GM18858 (cell line): ENCODE measurements at regions not wholly inside any gene's neighbourhood (a gene's known extent, or its start where the extent isn't known, plus 50 kb on each side); places are given as distances from the start of the nearest gene placed in this dataset.
"Not testable (repeated sequence)": the region's sequence is repeated elsewhere in the genome, so short reads cannot be mapped to it uniquely, and the experiment has no call there.

ENCODE experiments used
- ATAC-seq: cut with Tn5 transposase; IDR thresholded peaks from one replicate; pipeline ENCODE4 v1.9.1; 2021; ENCODE audit not compliant: unreplicated experiment

DNA sequence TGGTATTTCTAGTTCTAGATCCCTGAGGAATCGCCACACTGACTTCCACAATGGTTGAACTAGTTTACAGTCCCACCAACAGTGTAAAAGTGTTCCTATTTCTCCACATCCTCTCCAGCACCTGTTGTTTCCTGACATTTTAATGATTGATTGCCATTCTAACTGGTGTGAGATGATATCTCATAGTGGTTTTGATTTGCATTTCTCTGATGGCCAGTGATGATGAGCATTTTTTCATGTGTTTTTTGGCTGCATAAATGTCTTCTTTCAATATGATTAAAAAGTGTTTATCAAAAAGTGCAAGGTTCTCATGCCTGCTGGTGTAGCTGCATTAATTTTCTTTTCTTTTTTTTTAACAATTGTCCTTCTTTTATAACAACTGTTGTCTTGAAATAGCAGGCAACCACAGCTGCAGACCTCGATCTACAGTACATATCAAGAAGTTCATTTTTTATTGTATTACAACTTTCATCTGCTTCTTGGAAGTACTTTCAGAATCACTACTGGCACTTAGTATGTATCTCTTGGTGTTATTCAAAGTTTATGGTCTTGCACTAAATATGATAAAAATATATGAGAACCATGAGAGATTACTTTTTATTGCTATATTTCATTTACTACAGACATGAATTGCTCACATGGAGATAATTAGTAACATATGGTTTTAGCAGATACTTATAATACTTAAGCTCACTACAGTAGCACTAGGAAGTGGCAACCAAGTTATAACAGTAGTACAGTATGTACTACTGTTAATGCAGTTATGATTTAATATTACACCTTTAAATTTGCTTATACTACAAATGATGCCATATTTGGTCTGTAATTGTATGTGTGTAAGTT is 358.0 kb downstream of the ETV1 start:
- ATAC-seq = not testable (repeated sequence)

DNA sequence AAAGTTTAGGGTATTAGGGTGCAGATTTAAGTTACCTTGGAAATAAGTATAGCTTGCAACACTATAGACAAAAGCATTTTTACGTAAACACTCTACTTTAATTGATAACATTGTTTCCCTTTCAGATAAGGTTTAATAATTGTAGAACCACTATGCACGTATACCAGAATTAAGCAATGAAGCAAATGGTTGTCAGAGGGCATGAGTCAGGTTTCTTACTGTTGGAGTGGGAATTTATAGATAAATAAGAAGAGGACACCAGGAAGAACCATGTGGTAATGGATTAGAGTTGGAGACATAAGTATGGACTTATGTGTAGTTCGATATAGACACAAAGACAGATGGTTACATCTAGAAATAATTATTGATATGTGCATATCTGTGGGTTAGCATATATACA is 355.6 kb downstream of the ETV1 start:
- ATAC-seq = no peak

DNA sequence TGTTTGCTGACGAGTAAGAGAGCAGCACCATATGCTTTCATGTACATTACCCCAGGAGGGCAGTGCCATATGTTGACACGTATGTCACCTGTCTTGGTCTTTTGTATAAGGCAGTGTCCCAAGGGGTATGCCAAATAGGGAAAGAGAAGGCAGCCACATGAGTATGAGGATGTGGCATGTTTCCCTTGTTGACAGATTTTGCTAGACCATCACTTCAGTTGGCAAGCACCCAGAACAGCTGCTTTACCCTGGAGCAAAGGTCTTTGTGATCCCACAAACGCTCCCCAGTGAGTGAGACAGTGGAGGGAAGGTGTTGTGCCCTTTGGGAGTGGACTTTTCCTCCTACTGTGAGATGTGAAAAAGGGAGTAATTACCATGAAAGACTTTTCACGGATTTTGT is 350.1 kb downstream of the ETV1 start:
- no peak for ATAC-seq

DNA sequence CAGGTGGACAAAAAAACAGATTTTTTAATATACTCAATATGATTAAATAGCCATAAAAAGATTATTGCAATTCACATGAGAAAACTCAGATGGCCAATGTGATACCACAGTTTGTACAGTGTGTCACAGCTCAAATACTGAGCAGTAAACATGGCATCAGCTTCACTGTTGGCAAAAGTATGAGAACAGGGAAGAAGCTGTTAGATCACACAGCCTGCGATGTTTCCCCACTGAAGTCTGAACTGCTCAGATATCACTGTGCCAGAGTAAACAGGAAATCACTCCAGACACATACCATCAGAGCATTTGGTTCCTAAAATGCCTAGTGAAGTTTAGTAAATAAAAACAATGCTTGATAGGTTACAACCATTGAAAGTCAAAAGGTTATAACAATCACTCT is 347.8 kb downstream of the ETV1 start:
- no peak for ATAC-seq

DNA sequence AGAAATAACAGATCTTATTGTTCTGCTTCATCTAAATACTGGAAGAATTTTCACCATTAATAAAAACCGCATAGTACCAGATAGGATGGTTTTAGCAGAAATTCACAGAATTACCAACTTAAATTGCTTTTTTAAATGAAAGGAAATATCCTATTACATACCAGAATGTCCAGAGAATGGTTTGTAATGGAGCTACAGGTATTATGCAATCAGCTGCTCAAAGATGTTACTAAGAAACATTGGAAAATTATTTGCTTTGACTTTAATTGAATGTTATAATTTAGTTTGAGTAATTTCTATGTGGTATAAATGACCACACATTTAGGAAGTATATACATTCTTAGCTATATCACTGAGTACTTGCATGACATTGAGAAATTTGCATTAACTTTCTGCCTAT is 338.3 kb downstream of the ETV1 start:
- ATAC-seq = no peak

DNA sequence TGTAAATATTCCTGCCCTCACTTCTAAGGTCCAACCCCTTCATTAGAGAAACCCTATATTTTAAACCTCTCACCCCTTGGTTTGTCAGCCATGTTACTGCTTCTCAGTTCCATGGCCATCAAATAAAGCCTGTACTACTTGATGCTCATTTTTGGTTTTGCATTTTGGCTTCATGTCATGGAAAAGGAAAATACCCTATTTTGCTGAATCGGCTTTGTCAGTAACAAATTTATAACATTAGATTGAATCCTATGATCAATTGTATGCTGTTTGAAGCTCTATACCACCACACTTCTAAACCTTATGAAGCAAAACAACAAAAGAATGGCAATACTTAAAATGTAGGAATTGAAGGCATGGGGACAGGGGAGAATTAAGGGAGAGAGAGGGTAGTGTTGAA is 333.1 kb downstream of the ETV1 start:
- no peak for ATAC-seq

DNA sequence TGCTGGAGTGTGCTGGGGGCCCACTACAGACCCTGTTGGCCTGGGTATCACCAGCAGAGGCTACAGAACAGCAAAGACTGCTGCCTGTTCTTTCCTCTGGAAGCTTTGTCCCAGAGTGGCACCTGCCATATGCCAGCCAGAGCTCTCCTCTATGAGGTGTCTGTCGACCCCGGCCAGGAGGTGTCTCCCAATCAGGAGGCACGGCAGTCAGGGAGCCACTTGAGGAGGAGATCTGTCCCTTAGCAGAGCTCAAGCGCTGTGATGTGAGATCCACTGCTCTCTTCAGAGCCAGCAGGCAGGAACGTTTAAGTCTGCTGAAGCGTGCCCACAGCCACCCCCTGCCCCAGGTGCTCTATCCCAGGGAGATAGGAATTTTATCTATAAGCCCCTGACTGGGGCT is 316.2 kb downstream of the ETV1 start:
- ATAC-seq = no peak

DNA sequence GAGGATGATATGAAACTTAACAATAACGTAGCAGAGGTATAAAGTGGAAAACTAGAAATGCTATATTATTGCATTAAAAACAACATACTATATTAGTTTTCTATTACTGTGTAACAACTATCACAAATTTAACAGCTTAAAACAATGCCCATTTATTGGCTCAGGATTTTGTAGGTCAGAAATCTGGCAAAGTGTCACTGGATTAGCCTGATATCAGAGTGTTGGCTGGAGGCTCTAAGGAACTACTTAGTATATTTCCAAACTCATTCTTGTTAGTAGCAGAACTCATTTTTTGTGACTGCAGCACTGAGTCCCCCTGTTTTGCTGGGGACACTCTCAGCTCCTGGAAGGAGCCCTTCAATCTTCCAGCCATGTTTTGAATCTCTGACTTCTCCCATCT is 306.8 kb downstream of the ETV1 start:
- no peak for ATAC-seq

DNA sequence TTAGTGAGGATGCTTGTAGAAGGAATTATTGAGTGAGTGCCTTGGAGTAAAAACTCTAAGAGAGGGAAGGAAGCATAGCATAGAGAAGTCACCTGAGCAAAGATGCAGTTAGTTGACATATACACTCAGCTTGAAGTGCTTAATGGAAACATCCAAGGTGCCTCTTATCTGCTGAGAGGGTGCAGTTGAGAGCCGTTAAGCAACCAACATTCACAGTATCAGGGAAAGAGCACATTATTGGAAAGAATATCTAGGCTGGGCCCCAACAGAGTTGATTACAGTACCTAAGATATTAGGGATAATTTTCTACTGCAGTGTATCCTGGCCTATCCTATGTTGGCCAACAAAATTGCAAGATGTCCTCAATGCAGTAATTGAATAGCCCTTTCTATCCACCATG is 302.0 kb downstream of the ETV1 start:
- ATAC-seq = no peak

DNA sequence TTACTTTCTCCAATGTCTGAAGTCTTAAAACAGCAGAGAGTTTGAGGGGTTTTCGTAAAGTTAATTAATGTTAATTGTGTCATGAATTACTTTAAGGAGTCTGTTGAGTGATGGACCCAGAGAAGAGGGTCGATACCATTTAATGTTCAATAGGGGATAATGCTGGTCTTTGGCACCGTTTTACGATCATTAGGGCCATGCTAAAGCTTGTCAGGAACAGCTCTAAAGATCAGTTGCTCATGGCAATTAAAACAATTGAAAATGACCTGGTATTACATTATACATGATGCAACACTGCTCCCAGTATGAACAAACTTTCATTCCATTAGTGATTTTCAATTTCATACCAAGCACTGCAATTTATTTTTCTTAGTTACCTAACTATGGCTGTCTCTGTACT is 296.9 kb downstream of the ETV1 start:
- no peak for ATAC-seq

DNA sequence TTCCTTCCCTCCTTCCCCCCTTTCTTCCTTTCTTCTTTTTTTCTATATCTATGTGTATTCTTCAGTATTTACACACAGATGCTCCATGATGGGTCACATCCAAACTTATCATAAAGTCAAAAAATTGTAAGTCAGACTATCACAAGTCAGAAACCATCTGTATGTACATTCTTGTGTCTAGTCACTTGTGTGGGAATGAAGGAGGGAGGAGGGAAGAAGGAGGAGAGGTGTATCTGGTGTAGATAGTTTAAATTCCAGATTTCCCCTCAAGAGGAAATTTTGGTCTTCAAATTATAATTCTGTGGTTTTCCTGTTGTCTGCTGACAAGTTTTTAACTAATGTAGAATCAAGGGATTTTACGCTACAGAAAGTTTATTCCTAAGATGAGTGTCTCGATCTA is 287.2 kb downstream of the ETV1 start:
- ATAC-seq = no peak

DNA sequence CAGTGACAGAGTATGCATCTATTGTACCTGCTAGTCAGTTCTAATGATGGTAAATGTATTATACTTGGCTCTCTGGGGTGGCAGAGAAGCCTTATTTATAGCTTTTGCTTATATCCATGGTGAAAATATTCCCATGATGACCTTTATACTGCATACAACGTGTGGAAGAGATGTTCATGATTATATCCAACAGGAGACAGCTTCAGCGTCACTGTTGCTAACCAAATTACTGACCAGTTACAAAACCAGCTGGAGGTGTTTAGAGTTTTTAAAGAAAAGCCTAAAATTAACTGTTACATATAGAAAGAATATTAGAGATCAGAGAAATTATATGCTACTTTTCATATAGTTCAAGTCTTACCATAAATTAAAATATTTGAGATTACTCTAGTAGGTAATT is 280.8 kb downstream of the ETV1 start:
- no peak for ATAC-seq

DNA sequence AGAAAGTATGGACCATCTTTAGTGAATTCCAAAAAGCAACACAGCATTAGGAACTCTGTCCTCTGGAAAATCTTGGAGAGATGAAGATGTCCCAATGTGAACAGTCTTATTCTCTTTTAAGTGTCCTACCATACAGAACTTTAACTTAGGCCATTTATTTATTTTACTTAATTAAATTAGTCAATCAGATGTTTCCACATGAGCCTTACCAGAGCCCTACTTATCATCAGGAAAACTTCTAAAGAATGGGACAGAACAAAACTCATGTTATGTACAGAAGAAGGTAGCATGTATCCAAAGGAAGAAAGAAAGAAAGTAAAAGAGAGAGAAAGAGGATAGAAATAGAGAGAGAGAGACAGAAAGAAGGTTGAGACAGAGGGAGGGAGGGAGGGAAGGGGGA is 276.4 kb downstream of the ETV1 start:
- no peak for ATAC-seq

DNA sequence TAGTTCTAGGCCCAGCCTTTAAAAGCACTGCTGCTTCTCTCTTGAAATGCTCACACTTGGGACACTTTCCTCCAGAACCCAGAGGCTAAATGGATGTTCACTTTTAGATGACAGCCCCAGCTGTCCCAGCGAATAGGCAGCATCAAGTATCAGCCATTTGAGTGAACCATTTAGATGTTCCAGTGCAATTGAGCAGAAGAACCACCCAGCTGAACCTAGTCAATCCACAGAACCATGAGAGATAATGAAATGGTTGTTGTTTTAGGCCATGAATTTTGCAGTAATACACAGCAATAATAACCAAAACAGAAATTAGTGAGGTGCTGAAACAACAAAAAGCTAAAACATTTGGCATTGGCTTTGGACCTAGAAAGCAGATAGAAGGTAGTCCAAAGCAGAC is 273.9 kb downstream of the ETV1 start:
- no peak for ATAC-seq

DNA sequence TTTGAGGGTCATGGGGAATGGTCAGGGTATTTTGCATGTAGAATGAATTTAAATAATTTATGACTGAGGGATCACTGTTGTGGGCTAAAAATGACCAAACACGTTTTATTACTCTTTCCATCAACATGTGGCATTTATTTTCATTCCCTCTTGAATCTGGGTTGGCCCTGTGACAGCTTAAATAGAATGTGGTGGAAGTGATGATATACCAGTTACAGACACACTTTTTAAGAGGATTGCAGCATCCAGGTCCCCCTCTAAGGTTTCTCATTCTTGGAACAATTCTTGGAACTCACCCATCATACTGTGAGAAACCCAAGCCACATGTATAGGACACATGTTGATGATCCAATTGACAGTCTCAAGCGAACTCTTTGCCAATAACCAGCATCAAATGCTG is 272.4 kb downstream of the ETV1 start:
- ATAC-seq = no peak

DNA sequence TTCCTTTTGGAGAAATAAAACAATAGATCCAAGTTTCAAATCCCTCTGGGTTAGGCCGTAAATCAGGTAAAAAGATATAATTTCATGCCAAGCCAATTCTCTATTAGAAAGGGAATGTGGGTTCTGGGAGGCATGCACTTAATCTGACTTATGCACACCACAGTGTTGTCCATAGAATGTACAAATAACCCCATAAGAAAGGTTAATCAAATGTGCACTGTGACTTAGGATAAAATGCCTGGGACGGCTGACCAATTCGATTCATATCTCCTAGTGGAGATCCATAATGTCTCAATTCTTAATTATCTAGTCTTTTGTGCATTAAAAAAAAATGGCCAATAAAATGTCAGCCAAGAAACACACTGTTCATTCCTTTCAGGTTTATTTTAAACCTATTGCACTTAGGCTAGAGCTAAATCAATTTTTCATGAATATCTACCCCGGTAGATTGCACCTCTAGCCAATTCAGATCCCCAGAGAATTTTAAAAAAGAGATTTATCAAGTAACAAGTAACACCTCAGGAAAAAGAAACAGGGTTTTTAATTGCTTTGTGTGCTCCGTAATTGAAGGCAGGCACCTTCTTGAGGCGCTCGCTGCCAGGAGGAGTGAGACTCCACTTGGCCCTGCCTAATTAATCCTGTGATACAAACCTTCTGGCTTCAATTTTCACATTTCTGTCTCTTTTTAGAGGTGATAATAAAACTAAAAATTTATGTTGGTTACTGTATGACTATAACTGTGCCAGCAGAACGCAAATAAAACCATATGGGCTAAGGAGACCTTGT is 265.1 kb downstream of the ETV1 start:
- ATAC-seq = no peak

DNA sequence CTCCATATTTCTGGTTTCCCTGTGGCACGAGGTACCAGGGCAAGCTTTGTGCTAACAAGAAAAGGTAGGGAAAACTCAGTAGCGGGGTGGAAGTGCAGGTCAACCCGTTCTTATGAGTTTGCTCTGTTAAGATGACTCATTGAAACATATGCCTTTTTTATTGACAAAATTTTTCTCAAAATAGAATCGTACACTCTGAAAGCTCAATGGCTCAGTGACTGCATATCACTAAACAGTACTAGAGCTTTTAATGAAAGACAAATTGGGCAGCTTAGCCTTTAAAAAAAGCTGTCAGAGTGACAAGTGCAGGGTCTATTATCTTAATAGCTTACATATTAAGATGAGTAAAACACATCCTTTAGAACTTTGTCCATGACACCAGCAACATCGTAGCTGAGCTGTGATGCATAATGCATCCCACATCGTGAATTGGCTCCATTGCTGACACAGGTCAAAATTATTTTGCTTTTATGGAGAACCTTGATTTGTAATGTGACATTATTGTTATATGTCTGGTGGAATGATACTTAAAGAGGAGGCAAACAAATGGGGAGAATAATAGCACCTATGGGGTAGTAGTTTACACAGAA is 264.4 kb downstream of the ETV1 start:
- ATAC-seq = no peak

DNA sequence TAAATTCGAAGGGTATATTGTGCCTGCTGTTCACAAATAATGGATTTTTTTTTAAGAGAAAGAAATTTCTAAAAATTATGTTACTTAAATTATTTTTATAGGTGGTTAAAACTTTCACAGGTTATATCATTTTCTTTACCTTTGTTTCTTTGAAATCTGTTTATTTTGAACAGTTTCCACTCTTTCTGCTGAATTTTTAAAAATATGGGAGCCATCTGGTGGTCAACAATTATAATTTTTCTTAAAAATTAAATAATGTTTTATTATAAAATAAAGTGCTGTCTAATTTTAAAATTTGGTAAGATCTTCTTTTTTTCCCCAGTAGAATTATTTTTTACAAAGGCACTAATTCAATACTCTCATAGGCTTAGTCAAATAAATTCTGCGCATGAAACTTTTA is 263.9 kb downstream of the ETV1 start:
- ATAC-seq = no peak

DNA sequence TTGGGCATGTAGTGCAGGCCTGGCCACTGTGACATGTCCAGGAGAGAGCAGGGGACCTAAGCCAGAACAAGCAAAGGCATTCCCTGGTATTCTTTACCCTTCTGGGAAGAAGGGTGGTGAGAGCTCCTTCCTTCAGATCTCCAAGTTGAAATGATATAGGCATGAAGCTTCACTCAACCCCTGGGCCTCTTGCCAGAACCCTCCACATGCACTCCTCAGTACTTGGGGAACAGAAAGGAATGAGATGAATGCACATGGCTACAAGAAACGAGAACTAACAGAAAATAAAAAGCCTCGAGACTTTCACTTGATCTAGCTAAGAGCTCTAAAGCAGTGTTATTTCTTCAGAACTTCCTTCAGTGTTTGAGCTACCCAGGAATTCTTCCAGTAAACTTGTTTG is 262.2 kb downstream of the ETV1 start:
- ATAC-seq = no peak

DNA sequence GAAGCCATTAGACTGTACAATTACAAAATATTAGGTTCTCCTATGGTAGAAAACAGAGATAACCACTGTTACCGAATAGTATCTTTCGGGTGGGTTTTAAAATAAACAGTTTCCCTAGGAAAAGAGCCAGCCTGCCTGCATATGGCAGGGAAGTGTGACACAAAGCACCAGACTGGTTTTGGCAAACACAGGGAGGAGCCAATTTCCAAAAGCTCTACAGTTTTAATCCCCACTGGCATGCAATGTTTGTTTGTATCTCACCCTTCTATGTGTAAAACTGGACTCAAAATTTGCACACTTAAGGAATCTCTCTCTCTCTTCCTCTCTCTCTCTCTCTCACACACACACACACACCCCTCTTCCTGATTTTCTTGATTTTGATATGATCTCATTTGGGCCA is 261.7 kb downstream of the ETV1 start:
- no peak for ATAC-seq

DNA sequence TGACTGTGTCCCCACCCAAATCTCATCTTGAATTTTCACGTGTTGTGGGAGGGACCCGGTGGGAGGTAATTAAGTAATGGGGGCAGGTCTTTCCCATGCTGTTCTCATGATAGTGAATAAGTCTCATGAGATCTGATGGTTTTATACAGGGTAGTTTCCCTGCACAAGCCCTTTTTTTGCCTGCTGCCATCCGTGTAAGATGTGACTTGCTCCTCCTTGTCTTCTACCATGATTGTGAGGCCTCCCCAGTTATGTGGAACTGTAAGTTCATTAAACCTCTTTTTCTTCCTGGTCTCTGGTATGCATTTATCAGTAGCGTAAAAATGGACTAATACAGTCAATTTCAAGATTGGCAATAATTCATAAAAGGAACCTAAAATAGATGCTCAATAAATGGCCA is 261.0 kb downstream of the ETV1 start:
- ATAC-seq = not testable (repeated sequence)

DNA sequence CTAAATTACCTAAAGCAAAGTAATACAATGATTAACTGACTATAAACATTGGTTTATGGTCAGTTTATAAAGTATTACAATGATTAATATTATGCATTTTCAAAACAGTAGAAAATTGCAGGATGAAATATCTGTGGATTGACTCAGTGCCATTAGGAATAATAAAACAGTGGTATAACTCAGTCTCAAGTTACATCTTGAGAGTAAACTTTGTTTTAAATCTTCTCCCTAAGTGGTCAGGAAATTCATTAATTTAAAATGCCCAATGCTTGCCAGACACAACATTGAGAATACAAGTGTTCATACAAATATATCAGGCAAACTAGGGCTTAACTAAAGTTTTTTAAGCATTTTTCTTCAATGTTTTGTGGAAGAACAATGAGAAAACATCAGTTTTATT is 257.8 kb downstream of the ETV1 start:
- no peak for ATAC-seq
